SK-N-SH (cell line): ENCODE measurements at regions not wholly inside any gene's neighbourhood (a gene's known extent, or its start where the extent isn't known, plus 50 kb on each side); places are given as distances from the start of the nearest gene placed in this dataset.

Source experiments
- CTCF ChIA-PET: fragments of 300-600, 350-600 bp; formaldehyde crosslinking; extraction: SDS; loops from one replicate; lab custom pipeline; 2021; lab: Yijun Ruan, JAX
- POLR2A ChIA-PET: fragments of 350-600 bp; sonication (Branson Sonifier 250); formaldehyde crosslinking; extraction: SDS; loops from one replicate; lab custom pipeline; 2020; ENCODE audit warnings: antibody characterized with exemption, inconsistent platforms; lab: Yijun Ruan, JAX
- DNase-seq: peaks from one replicate; pipeline ENCODE4 v3.0.0; 2012
- H2AFZ ChIP-seq: fragments of 200-600 bp; sonication (generic); 2 replicates; pipeline ENCODE4 v1.8.1; 2016; ENCODE audit warnings: antibody characterized with exemption, mild to moderate bottlenecking, low read depth
- H3F3A ChIP-seq: fragments of 200-600 bp; sonication (generic); replicated peaks from 2 replicates; pipeline ENCODE3; 2016; ENCODE audit warnings: antibody characterized with exemption, mild to moderate bottlenecking; ENCODE audit not compliant: insufficient read depth
- H3K27ac ChIP-seq, 2 experiments: fragments of 200-500 bp in 1 of 2; fragments of 200-600 bp in 1 of 2; sonication (Bioruptor generic) in 1 of 2; sonication (generic), shearing (Covaris generic) in 1 of 2; 2 replicates each; pipeline versions ENCODE4 v1.5.1 to v1.6.1; 2014 to 2016; ENCODE audit warnings: low read depth in 2 of 2, inconsistent platforms in 1 of 2, low read length in 1 of 2, mild to moderate bottlenecking in 1 of 2, mixed read lengths in 1 of 2
- H3K27me3 ChIP-seq: fragments of 200-600 bp; sonication (generic), shearing (Covaris generic); 2 replicates; pipeline ENCODE4 v1.6.1; 2016; ENCODE audit warnings: mixed run types; ENCODE audit not compliant: insufficient read depth
- H3K36me3 ChIP-seq, 2 experiments: fragments of 200-500 bp in 1 of 2; fragments of 200-600 bp in 1 of 2; sonication (Bioruptor generic) in 1 of 2; sonication (generic) in 1 of 2; replicated peaks in 1 of 2; 2 replicates each; pipeline versions ENCODE3 to v1.5.1; 2014 to 2016; ENCODE audit warnings: low read length in 1 of 2, mild to moderate bottlenecking in 1 of 2; ENCODE audit not compliant: insufficient read depth in 2 of 2, control insufficient read depth in 1 of 2
- H3K4me1 ChIP-seq, 2 experiments: fragments of 200-500 bp in 1 of 2; fragments of 200-600 bp in 1 of 2; sonication (Bioruptor generic) in 1 of 2; sonication (generic), shearing (Covaris generic) in 1 of 2; 2 replicates each; pipeline versions ENCODE4 v1.5.1 to v1.6.1; 2014 to 2016; ENCODE audit warnings: low read depth in 1 of 2, low read length in 1 of 2, mixed run types in 1 of 2; ENCODE audit not compliant: insufficient read depth in 2 of 2, control insufficient read depth in 1 of 2
- H3K4me2 ChIP-seq: fragments of 200-600 bp; sonication (generic), shearing (Covaris generic); 2 replicates; pipeline ENCODE4 v1.6.1; 2017; ENCODE audit warnings: mixed run types
- H3K4me3 ChIP-seq, 2 experiments: fragments of 200-500 bp in 1 of 2; fragments of 200-600 bp in 1 of 2; sonication (Bioruptor generic) in 1 of 2; sonication (generic), shearing (Covaris generic) in 1 of 2; 2 replicates each; pipeline versions ENCODE4 v1.5.1 to v1.8.1; 2014 to 2016; ENCODE audit warnings: low read depth in 2 of 2, inconsistent platforms in 1 of 2, low read length in 1 of 2, mild to moderate bottlenecking in 1 of 2, mixed read lengths in 1 of 2, moderate library complexity in 1 of 2
- H3K79me2 ChIP-seq: fragments of 200-600 bp; sonication (generic); 2 replicates; pipeline ENCODE4 v1.8.1; 2017; ENCODE audit warnings: mild to moderate bottlenecking; ENCODE audit not compliant: insufficient read depth
- H3K9ac ChIP-seq: fragments of 200-600 bp; sonication (generic); 2 replicates; pipeline ENCODE4 v1.6.1; 2017; ENCODE audit warnings: mixed run types
- H3K9me2 ChIP-seq: fragments of 200-600 bp; sonication (generic); 2 replicates; pipeline ENCODE4 v1.6.1; 2017; ENCODE audit warnings: mixed run types
- H3K9me3 ChIP-seq: fragments of 200-600 bp; sonication (generic); 2 replicates; pipeline ENCODE4 v1.6.1; 2017; ENCODE audit warnings: mixed run types, mild to moderate bottlenecking, moderate library complexity
- H4K20me1 ChIP-seq: fragments of 200-600 bp; sonication (generic); 2 replicates; pipeline ENCODE4 v1.6.1; 2017; ENCODE audit warnings: mild to moderate bottlenecking, mixed run types; ENCODE audit not compliant: insufficient read depth
- ELF1 ChIP-seq: IDR thresholded peaks from 2 replicates; pipeline ENCODE4 v1.4.0; 2012
- EP300 ChIP-seq, 2 experiments: IDR thresholded peaks; 2 replicates each; pipeline versions ENCODE4 v1.4.0 to v1.6.1; 2012; ENCODE audit warnings: borderline replicate concordance in 1 of 2, low read depth in 1 of 2, low read length in 1 of 2
- FOSL2 ChIP-seq: IDR thresholded peaks from 2 replicates; pipeline ENCODE4 v1.4.0; 2012; ENCODE audit warnings: low read depth, mild to moderate bottlenecking, moderate library complexity, borderline replicate concordance
- FOXJ3 ChIP-seq: sonication (generic); formaldehyde crosslinking; IDR thresholded peaks from 2 replicates; pipeline ENCODE4 v1.5.1; 2020; ENCODE audit warnings: mild to moderate bottlenecking, missing genetic modification reagents
- GABPA ChIP-seq: IDR thresholded peaks from 2 replicates; pipeline ENCODE4 v1.4.0; 2012; ENCODE audit warnings: low read depth, mild to moderate bottlenecking
- IRF3 ChIP-seq: fragments of 150-350 bp; IDR thresholded peaks from 2 replicates; pipeline ENCODE4 v1.6.1; 2016; ENCODE audit warnings: mild to moderate bottlenecking, low read depth, low read length
- MXI1 ChIP-seq: IDR thresholded peaks from 2 replicates; pipeline ENCODE4 v1.6.1; 2012; ENCODE audit warnings: mild to moderate bottlenecking, low read depth, low read length, improper control_type of control experiment
- NFIC ChIP-seq: IDR thresholded peaks from 2 replicates; pipeline ENCODE4 v1.4.0; 2012; ENCODE audit warnings: borderline replicate concordance
- NRF1 ChIP-seq: IDR thresholded peaks from 2 replicates; pipeline ENCODE4 v1.6.1; 2012; ENCODE audit warnings: low read depth, mild to moderate bottlenecking, low read length
- POLR2AphosphoS5 ChIP-seq: IDR thresholded peaks from 2 replicates; pipeline ENCODE4 v1.6.1; 2012; ENCODE audit warnings: low read depth, low read length
- RCOR1 ChIP-seq: fragments of 150-350 bp; IDR thresholded peaks from 2 replicates; pipeline ENCODE4 v1.6.1; 2017; ENCODE audit warnings: antibody characterized with exemption, low read length
- RFX5 ChIP-seq: IDR thresholded peaks from 2 replicates; pipeline ENCODE4 v1.6.1; 2012; ENCODE audit warnings: mild to moderate bottlenecking, improper control_type of control experiment, low read length
- RXRA ChIP-seq: IDR thresholded peaks from 2 replicates; pipeline ENCODE4 v1.4.0; 2012; ENCODE audit warnings: low read depth, mild to moderate bottlenecking, borderline replicate concordance
- SIN3A ChIP-seq: IDR thresholded peaks from 2 replicates; pipeline ENCODE4 v1.6.1; 2012; ENCODE audit warnings: low read depth, mild to moderate bottlenecking, low read length, moderate library complexity, borderline replicate concordance
- TAF1 ChIP-seq: IDR thresholded peaks from 2 replicates; pipeline ENCODE4 v1.6.1; 2012; ENCODE audit warnings: low read depth, mild to moderate bottlenecking, low read length, moderate library complexity, borderline replicate concordance
- TEAD4 ChIP-seq: IDR thresholded peaks from 2 replicates; pipeline ENCODE4 v1.4.0; 2012; ENCODE audit warnings: mild to moderate bottlenecking, borderline replicate concordance; ENCODE audit not compliant: insufficient read depth
- USF2 ChIP-seq: fragments of 150-350 bp; IDR thresholded peaks from 2 replicates; pipeline ENCODE4 v1.6.1; 2017; ENCODE audit warnings: antibody characterized with exemption, low read length, low read depth, borderline replicate concordance
- YY1 ChIP-seq: IDR thresholded peaks from 2 replicates; pipeline ENCODE4 v1.4.0; 2012; ENCODE audit warnings: low read depth, mild to moderate bottlenecking
- WGBS: methylation state at CpG from one replicate; pipeline ENCODE4 v1.1.6; 2017; ENCODE audit warnings: low lambda C conversion rate; 5-methylcytosine and 5-hydroxymethylcytosine counted together
- TF ChIP-seq, protein P1 (sequence below): fragments of 200-600 bp; sonication (generic); IDR thresholded peaks from 2 replicates; pipeline ENCODE4 v1.6.1; 2017; ENCODE audit warnings: antibody characterized with exemption, mild to moderate bottlenecking, moderate library complexity
- TF ChIP-seq, protein P2 (sequence below): IDR thresholded peaks from 2 replicates; pipeline ENCODE4 v1.4.0; 2012; ENCODE audit warnings: low read depth, borderline replicate concordance

GRCh38 chr6:40723967-40724366, 136.8 kb upstream of the LRFN2 start (continued):
- TF ChIP-seq EP300 (IDR thresholded peaks at IDR 0.05; ENCODE audit: borderline replicate concordance in 1 of 2, low read depth in 1 of 2, low read length in 1 of 2) (peak in 1 of 2 experiments; percentile 51; a peak in 1 of 4 replicates), SIN3A (no peak), YY1 (no peak), FOXJ3 (CRISPR knock-in tag) (no peak), NFIC (no peak), FOSL2 (no peak)

GRCh38 chr6:40722553-40723258, 135.5 kb upstream of the LRFN2 start:
- POLR2A ChIA-PET: interaction anchor here (1.2 kb wide), 1 partner anchor 137 kb away, joined by 3 read pairs; no protein-coding TSS in a partner anchor
- Histone ChIP-seq H3K9me2 (no peaks in the 10 kb centered on the region), H3K27me3 (no peaks in the 10 kb centered on the region), H3K4me3 (no peak overlapping the region), H3K4me1 (peaks cover 17 to 59% of the 10 kb centered on the region in 2 experiments; a peak in 3 of 4 replicates), H3K9me3 (no peaks in the 10 kb centered on the region), H3K4me2 (no peak overlapping the region), H3F3A (no peaks in the 10 kb centered on the region), H3K9ac (no peak overlapping the region), H3K79me2 (no peaks in the 10 kb centered on the region), H3K36me3 (no peaks in the 10 kb centered on the region), H2AFZ (no peak overlapping the region), H4K20me1 (no peaks in the 10 kb centered on the region), H3K27ac (peak overlapping the region in 1 of 2 experiments; percentile 99; a peak in 2 of 4 replicates)
- 46% methylated on average over 3 of the region's 3 CpGs for WGBS
- no peak for DNase-seq
- TF ChIP-seq RCOR1 (no peak), ELF1 (no peak), MXI1 (no peak), USF2 (no peak), FOXJ3 (CRISPR knock-in tag) (no peak), TAF1 (no peak), NFIC (no peak), NRF1 (no peak), POLR2AphosphoS5 (no peak), GABPA (no peak), TEAD4 (no peak), FOSL2 (no peak), RFX5 (no peak), RXRA (no peak), IRF3 (no peak)
- TF ChIP-seq, protein P1, sequence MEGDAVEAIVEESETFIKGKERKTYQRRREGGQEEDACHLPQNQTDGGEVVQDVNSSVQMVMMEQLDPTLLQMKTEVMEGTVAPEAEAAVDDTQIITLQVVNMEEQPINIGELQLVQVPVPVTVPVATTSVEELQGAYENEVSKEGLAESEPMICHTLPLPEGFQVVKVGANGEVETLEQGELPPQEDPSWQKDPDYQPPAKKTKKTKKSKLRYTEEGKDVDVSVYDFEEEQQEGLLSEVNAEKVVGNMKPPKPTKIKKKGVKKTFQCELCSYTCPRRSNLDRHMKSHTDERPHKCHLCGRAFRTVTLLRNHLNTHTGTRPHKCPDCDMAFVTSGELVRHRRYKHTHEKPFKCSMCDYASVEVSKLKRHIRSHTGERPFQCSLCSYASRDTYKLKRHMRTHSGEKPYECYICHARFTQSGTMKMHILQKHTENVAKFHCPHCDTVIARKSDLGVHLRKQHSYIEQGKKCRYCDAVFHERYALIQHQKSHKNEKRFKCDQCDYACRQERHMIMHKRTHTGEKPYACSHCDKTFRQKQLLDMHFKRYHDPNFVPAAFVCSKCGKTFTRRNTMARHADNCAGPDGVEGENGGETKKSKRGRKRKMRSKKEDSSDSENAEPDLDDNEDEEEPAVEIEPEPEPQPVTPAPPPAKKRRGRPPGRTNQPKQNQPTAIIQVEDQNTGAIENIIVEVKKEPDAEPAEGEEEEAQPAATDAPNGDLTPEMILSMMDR: no peak
- TF ChIP-seq, protein P2, sequence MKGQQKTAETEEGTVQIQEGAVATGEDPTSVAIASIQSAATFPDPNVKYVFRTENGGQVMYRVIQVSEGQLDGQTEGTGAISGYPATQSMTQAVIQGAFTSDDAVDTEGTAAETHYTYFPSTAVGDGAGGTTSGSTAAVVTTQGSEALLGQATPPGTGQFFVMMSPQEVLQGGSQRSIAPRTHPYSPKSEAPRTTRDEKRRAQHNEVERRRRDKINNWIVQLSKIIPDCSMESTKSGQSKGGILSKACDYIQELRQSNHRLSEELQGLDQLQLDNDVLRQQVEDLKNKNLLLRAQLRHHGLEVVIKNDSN: no peak
- CTCF ChIA-PET: interaction anchor here (1.5 kb wide), 1 partner anchor 8 kb away, joined by 6 read pairs; no protein-coding TSS in a partner anchor
